GM18858 (cell line): ENCODE measurements at regions not wholly inside any gene's neighbourhood (a gene's known extent, or its start where the extent isn't known, plus 50 kb on each side); places are given as distances from the start of the nearest gene placed in this dataset.

Experiments used
- ATAC-seq: cut with Tn5 transposase; IDR thresholded peaks from one replicate; pipeline ENCODE4 v1.9.1; 2021; ENCODE audit not compliant: unreplicated experiment

GRCh38 chr5:93800988-93801811 is 59.8 kb upstream of the POU5F2 start:
- peak; percentile 68 for ATAC-seq

- no peak for ATAC-seq
These were observed 53.6 kb upstream of the POU5F2 start for GRCh38 chr5:93794954-93795353.

GRCh38 chr5:93793159-93793781 is 51.9 kb upstream of the POU5F2 start:
- no peak for ATAC-seq

GRCh38 chr5:93791518-93791972 is 50.1 kb upstream of the POU5F2 start:
- no peak for ATAC-seq
